HEK293 (cell line): ENCODE measurements at regions not wholly inside any gene's neighbourhood (a gene's known extent, or its start where the extent isn't known, plus 50 kb on each side); places are given as distances from the start of the nearest gene placed in this dataset.

Experiments used
- MEIS1 ChIP-seq: sonication (generic); formaldehyde crosslinking; IDR thresholded peaks from 2 replicates; pipeline ENCODE4 v1.8.1; 2022; ENCODE audit warnings: missing genetic modification reagents, mild to moderate bottlenecking, borderline replicate concordance
- WT1 ChIP-seq: fragments of 450-650 bp; formaldehyde crosslinking; IDR thresholded peaks from 2 replicates; pipeline ENCODE4 v1.5.1; 2016; ENCODE audit warnings: missing biosample characterization, missing genetic modification characterization
- YY1 ChIP-seq: fragments of 450-650 bp; formaldehyde crosslinking; IDR thresholded peaks from 2 replicates; pipeline ENCODE4 v1.5.1; 2018; ENCODE audit warnings: missing biosample characterization, missing genetic modification characterization
- ZFP3 ChIP-seq: fragments of 450-650 bp; formaldehyde crosslinking; IDR thresholded peaks from 2 replicates; pipeline ENCODE4 v1.5.1; 2016; ENCODE audit warnings: low read depth, missing biosample characterization, missing genetic modification characterization
- ZNF114 ChIP-seq: fragments of 450-650 bp; formaldehyde crosslinking; IDR thresholded peaks from 2 replicates; pipeline ENCODE4 v1.5.0; 2017; ENCODE audit warnings: missing biosample characterization, missing genetic modification characterization
- ZNF2 ChIP-seq: fragments of 450-650 bp; formaldehyde crosslinking; IDR thresholded peaks from 2 replicates; pipeline ENCODE4 v1.5.1; 2016; ENCODE audit warnings: missing biosample characterization, missing genetic modification characterization
- ZNF23 ChIP-seq: fragments of 450-650 bp; formaldehyde crosslinking; IDR thresholded peaks from 2 replicates; pipeline ENCODE4 v1.5.1; 2016; ENCODE audit warnings: missing biosample characterization, missing genetic modification characterization, borderline replicate concordance
- ZNF639 ChIP-seq: fragments of 450-650 bp; formaldehyde crosslinking; IDR thresholded peaks from 2 replicates; pipeline ENCODE4 v1.5.1; 2016; ENCODE audit warnings: missing biosample characterization, missing genetic modification characterization
- ZNF704 ChIP-seq: fragments of 450-650 bp; formaldehyde crosslinking; IDR thresholded peaks from 2 replicates; pipeline ENCODE4 v1.5.1; 2016; ENCODE audit warnings: missing biosample characterization, missing genetic modification characterization
- TF ChIP-seq, protein P1 (sequence below): fragments of 450-650 bp; formaldehyde crosslinking; IDR thresholded peaks from 2 replicates; pipeline ENCODE4 v1.5.1; 2016; ENCODE audit warnings: missing biosample characterization, missing genetic modification characterization

DNA sequence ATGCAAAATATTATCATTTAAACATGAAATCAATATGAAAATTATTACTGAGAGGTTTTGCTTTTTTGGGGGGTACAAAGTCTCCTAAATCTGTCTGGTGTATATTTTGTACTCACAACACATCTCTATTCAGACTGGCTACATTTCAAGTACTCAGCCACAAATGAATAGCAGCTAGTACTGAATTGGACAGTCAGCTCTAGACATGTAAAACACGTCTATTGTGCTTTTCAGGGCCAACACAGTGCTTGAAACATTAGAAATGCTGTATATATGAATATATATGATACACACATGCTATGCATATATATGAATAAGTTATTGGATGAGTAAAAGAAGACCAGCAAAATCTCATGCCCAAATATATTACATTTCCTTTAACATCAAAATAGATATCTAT is 103.8 kb upstream of the CFAP20DC start:
- TF ChIP-seq MEIS1 (CRISPR knock-in tag) (no peak), ZNF639 (tag by site-specific recombination) (no peak), ZFP3 (tag by site-specific recombination) (no peak), ZNF23 (no peak), WT1 (tag by site-specific recombination) (no peak), ZNF114 (no peak), ZNF704 (no peak), ZNF2 (tag by site-specific recombination) (no peak), YY1 (tag by site-specific recombination) (no peak)
- TF ChIP-seq, protein P1, sequence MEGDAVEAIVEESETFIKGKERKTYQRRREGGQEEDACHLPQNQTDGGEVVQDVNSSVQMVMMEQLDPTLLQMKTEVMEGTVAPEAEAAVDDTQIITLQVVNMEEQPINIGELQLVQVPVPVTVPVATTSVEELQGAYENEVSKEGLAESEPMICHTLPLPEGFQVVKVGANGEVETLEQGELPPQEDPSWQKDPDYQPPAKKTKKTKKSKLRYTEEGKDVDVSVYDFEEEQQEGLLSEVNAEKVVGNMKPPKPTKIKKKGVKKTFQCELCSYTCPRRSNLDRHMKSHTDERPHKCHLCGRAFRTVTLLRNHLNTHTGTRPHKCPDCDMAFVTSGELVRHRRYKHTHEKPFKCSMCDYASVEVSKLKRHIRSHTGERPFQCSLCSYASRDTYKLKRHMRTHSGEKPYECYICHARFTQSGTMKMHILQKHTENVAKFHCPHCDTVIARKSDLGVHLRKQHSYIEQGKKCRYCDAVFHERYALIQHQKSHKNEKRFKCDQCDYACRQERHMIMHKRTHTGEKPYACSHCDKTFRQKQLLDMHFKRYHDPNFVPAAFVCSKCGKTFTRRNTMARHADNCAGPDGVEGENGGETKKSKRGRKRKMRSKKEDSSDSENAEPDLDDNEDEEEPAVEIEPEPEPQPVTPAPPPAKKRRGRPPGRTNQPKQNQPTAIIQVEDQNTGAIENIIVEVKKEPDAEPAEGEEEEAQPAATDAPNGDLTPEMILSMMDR, result no peak
